Activated T-cell treated with anti-CD3 and anti-CD28 coated beads, Interleukin-2, amount 50 U/mL, for 48 hours (primary cell): ENCODE measurements at regions not wholly inside any gene's neighbourhood (a gene's known extent, or its start where the extent isn't known, plus 50 kb on each side); places are given as distances from the start of the nearest gene placed in this dataset.
"Not testable (repeated sequence)": the region's sequence is repeated elsewhere in the genome, so short reads cannot be mapped to it uniquely, and the experiment has no call there.

ENCODE experiments used
- DNase-seq, 2 experiments: peaks; one replicate each; pipeline ENCODE4 v3.0.0-alpha.2; 2020

DNA sequence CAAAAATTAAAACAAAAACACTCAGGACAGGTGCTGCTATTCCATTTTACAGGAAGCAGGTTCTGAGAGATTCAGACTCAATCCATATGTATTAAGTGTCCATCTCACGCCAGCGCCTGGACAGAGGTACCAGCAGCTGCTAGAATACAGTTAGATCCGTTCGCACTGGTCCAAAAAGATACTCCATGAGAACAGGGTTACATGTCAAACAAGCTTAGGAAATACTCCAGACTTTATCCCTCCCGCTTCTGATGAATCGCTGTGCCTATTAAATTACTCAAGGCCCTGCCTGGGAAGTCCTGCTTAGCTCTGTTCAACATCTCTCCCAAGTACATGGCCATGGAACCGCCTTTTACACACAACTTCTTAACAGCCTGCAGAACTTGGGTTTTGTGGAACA lies 50.2 kb upstream of the SLC35C1 start:
- no peak for DNase-seq

DNA sequence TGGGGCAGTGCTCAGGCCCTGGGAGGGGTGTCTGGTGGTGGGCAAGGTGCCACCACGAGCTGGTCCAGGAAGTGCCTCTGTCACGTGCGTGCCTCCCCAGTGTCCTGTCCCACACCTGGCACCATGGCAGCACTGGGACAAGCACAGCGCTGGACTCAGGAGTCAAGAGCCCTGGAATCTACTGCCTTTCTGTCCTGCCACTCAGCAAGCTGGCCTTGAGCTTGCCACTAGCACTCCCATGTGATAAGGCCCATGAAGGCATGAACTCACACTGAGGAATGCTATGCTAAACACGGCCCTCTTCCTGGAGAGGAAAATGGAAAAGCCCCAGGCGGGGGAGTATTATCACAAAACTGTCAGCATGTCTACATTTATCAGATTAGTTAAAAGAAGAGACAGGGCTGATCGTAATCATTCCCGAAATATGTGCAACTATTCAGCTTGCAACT lies 50.7 kb upstream of the SLC35C1 start:
- DNase-seq, result no peak

DNA sequence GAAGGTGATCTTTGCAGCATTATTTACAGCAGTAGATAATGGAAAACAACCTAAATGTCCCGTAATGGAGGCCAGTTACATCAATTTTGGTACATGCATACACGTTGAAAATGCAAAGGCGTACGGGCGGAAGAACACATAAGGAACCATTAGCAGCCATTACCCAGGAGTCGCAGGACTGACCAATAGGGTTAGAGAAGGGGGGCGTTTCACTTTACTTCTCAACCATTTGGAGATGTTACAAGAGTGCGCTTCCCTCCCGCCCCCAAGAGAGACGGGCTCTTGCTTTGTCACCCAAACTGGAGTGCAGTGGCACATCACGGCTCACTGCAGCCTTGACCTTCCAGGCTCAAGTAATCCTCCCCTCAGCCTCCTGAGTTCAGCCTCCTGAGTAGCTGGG lies 52.8 kb upstream of the SLC35C1 start:
- DNase-seq, result no peak

DNA sequence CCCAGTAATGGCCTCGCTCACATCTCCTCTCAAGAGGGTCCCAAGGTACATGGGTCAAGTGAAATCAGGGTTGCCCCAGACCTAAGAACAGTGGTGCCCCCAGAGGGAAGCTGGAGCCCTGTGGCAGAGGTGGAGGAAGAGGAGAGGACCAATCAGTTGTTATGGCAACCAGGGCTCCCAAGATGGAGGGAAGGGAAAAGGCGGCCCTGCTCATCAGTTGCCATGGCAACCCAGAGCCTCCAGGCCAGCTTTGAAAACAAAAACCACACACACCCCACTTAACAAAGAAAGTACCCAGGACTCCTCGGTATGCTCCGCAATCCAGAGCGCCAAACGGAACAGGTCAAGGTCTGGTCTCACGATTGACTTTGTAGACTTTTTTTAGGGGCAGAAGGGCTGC lies 53.5 kb upstream of the SLC35C1 start:
- DNase-seq, result no peak

DNA sequence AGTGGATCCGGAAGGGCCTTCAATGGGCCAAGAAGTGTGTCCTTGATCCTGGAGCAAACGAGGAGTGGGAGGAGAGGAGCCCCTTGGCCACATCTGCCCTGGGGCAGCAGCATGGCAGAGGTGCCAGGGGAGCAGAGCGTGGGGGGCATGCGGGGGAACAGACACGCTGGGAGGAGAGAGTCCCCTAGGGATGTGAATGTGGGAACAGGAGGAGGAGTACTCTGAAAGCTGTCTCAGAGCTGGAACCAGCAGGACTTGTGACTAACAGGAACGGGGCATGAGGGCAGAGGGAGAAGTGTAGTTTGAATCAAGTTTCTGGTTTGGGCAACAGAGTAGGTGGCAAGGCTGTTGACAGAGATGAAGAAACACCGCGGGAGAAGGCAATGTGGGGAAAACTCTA lies 54.5 kb upstream of the SLC35C1 start:
- DNase-seq, result no peak

DNA sequence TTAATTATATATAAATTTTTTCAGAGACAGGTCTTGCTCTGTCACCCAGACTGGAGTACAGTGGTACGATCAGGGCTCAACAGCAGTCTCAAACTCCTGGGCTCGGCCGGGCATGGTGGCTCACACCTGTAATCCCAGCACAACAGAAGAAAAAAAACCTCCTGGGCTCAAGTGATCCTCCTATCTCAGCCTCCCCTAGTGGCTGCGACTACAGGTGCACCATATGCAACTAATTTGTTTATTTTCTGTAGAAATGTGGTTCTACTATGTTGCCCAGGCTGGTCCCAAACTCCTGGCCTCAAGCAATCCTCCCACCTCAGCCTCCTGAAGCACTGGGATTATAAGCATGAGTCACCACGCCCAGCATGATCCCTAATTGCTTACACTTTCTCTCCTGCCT lies 56.1 kb upstream of the SLC35C1 start:
- DNase-seq, result no peak

DNA sequence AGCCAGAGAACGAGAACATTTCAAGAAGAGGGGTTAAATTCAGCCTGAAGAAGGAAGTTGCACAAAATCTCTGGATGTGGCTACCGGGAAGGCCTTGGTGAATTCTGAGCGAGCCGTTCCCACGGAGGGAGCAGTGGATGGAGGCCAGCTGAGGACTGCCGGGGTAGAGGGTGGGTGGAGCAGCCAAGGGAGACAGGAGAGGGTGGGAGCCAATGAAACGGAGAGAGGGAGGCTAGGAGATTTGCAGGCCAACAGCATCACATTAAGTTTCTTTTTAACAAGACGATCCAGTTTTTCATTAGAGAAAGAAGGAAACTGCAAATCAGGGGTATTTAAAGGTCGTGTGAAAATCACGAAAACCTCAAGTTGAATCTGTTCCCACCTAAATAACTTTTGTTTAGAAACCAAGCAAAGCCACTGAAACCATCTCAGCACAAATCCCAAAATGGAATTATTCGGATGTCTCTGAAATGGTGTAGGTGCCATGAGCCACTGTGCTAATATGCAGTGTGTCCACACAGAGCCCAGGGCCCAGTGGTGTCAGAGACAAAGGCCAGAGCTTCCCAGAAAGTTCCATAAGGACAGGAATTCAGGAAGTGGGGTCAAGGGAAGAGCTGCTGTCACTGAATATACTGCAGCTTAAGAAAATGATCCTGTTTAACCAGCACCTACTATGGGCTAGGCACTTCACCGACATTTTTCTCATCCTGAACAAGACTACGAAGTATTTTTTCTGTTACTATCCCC lies 59.7 kb upstream of the SLC35C1 start:
- no peak for DNase-seq

DNA sequence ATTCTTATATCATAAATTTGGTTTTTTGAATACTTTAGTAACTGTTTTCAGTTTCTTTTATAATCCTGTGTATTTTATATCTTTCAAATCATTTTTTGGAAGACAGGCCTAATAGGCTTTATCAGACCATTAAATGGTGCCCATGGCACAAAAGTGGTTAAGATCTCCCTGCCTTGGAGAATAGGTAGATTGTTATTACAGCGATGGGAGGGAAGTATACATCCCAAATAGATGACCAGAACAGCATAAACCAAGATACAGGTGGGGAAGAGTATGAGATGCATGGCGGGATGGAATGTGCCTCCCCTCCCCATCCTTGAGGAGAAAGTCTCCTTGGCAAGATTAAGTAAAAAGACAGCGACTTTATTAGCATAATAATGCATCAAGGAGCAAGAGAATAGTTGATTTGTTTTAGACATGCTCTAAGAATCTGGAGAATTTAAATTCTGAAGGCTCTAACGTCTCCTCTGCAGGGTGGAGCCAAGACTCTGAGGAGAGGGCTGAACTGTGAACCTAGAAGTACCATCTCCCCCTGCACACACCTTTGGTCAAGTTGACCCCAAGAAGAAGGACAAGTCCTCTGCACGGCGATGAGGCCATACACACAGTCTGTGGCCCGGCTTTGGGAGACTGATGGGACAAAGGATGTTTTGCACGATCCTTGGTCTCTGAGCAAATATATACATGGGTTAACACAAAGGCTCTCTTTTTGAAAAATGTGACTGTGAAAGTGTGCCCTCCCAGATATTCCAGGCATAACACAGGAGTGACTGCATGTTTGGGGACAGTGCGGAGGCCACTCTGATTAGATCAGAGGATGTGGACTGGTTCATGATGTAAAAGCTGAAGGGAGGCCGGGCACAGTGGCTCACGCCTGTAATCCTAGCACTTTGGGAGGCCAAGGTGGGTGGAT lies 61.1 kb upstream of the SLC35C1 start:
- no peak for DNase-seq

DNA sequence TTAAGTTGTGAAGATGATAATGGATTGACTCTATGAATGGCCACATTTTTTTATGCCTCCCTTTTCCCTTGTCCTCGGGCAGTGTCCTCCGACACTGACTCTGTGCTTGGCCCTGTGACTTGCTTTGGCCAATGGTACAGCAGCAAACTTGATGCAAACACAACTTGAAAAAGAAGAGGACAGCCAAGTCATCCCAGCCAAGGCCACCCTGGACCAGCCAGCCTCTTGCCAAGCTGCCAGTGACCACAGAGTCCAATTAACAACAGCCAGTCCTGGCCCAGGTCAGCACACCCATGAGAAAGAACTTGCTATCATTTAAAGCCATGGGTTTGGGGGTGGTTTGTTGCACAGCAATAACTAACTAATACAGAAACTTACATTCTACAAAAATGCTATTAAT lies 63.4 kb upstream of the SLC35C1 start:
- DNase-seq, result no peak

DNA sequence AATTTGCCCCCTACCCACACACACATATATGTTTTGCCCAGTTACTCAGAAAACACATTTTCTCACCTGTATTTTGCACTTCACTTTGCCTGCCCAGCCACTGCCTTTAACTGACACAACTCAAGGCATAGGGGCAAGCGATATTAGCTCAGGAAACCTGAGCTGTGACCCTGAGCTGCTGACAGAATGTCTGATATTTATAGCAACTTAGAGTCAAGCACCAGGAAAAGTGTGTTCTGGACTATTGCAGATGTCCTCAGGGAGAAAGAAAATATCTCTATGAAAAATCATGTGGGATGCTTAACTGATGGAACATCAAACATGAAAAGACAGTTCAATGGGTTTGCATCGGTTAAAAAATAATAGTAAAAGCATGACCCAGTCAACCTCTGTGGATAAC lies 63.9 kb upstream of the SLC35C1 start:
- no peak for DNase-seq

DNA sequence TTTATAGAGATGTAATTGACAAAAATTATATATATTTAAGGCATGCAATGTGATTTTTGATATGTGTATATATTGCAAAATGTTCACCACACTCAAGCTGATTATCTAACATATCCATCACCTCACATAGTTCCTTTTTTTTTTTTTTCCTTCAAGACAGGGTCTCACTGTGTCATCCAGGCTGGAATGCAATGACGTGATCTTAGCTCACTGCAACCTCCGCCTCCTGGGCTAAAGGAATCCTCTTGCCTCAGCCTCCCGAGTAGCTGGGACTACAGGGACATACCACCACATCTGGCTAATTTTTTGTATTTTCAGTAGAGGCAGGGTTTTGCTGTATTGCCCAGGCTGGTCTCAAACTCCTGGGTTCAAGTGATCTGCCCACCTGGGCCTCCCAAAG lies 65.1 kb upstream of the SLC35C1 start:
- no peak for DNase-seq

DNA sequence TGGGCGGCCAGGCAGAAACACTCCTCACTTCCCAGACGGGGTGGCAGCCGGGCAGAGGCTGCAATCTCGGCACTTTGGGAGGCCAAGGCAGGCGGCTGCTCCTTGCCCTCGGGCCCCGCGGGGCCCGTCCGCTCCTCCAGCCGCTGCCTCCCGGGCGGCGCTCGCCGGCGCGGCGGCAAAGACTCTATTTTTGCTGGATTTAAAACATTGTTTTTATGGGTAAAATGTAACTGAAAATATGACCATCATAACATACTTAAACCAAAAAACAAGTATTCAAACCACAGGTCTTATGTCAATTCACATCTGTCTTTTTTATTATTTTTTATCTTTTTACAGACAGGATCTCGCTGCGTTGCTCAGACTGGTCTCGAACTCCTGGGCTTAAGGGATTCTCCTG lies 65.9 kb upstream of the SLC35C1 start:
- DNase-seq, result not testable (repeated sequence)

DNA sequence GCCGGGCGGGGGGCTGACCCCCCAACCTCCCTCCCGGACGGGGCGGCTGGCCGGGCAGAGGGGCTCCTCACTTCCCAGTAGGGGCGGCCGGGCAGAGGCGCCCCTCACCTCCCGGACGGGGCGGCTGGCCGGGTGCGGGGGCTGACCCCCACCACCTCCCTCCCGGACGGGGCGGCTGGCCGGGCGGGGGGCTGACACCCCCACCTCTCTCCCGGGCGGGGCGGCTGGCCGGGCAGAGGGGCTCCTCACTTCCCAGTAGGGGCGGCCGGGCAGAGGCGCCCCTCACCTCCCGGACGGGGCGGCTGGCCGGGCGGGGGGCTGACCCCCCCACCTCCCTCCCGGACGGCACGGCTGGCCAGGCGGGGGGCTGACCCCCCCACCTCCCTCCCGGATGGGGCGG lies 66.8 kb upstream of the SLC35C1 start:
- not testable (repeated sequence) for DNase-seq

DNA sequence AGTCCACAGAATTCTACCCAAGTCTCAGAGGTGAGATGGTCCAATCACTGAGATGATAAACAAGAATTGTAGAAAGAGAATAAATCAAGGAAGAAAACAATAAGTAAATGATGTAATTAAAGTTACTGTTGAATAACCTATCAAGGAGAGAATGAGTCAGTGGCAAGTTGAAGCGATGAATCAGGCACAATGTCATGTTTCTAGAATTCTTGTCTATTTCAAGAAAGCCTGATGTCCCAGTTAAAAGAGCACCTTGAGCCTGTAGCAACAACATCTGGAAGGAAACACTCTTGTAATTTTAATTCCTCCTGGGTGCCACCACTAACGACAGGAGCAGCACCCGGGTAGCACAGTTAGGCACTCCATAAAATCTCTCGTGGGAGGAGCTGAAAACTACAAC lies 67.9 kb upstream of the SLC35C1 start:
- no peak for DNase-seq

DNA sequence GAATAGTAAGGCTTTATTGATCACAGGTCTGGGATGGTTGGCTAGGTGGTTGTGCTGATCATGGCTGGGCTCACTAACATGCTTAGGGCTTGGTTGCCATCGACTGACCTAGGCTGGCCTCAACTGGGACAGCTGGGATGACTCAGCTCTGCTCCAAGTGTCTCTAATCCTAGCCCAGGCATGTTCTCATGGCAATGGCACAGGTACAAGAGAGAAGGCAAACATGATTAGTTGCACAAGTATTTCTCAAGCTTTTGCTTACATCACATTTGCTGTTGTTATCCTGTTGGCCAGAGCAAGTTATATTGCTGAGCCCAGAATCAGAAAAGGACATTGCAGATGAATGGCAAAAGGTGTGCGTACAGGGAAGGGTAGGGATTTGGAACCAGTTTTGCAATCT lies 68.5 kb upstream of the SLC35C1 start:
- DNase-seq, result no peak

DNA sequence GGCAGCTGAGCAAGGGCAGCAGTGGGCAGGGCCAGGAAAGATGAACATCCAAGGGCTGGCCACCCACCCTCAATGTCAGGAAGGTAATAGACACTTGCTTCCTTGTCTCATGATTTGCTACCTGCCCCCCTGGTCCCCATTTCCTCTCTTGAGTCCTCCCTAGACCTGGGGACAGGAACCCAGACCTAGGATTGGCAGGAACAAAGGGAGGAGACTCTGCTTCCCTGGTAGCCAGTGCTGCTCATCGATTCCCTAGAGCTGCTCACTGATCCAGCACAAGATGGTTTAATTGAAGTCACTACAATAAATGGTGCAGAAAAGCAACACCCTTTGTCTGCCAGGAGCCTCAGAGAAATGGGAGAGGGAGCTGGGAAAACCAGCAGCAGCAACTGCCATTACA lies 67.8 kb upstream of the CHST1 start:
- no peak for DNase-seq

DNA sequence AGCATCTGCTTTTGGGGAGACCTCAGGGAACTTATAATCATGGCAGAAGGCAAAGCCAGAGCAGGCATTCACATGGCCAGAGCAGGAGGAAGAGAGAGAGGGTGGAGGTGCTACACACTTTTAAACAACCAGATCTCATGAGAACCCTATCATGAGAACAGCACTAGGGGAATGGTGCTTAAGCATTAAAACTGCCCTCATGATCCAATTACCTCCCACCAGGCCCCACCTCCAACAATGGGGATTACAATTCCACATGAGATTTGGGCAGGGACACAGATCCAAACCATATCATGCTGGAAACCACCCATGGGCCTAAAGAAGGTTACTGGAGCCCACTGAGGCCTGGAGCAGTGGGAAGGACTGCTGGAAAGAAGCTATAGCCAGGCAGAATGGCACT lies 66.9 kb upstream of the CHST1 start:
- no peak for DNase-seq

DNA sequence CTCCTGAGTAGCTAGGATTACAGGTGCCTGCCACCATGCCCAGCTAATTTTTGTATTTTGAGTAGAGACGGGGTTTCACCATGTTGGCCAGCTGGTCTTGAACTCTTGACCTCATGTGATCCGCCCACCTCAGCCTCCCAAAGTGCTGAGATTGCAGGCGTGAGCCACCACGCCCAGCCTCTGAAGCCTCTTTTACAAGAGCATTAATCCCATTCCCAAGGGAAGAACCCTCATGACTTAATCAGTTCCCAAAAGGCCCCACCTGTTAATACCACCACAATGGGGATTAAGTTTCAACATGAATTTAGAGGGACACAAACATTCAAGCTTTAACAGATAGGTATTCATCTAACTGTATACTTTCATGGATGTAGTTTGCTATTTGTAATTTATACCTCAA lies 65.7 kb upstream of the CHST1 start:
- not testable (repeated sequence) for DNase-seq

DNA sequence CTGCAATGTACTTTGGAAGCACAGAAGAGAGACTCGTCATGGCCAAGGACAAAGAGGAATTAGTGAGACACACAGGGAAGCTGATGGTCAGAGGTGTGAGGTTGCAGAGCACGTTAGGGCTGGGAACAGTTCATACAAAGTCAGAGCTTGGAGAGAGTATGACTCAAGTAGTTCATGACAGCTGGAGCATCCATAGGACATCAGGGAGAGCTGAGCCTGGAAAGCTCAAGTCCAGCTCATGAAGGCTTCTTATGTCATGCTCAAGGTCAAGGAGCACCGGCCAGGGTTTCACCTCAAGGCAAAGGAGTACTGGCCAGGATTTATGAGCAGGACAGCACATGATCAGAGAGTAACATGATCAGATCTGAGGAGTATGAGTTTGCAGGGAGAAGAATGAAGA lies 64.6 kb upstream of the CHST1 start:
- no peak for DNase-seq

DNA sequence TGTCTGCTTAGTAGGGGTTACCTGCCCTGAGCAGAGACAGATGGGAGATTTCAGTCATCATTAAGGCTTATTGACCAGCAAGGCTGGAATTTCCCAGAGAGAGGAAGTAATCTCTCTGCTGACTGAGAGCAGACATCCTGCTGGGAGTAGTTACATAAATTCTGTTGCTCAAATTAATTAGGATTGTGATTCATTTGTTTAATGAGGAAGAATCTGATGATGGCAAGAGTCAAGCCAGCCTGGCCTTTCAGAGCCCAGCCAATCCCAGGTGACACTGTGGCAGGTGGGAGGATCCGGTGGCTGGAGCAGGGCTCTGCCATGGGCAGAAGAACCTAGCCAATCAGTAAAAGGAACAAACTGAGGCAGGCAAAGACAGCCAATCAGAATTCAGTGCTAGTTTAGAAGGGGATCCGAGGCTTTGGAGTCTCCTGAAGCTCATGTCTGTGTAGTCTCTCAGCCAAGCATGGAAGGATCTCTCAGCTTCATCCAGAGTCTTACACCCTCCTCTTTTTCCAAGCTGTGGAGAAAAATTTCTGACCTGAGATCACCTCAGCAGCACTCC lies 61.2 kb upstream of the CHST1 start:
- no peak for DNase-seq

DNA sequence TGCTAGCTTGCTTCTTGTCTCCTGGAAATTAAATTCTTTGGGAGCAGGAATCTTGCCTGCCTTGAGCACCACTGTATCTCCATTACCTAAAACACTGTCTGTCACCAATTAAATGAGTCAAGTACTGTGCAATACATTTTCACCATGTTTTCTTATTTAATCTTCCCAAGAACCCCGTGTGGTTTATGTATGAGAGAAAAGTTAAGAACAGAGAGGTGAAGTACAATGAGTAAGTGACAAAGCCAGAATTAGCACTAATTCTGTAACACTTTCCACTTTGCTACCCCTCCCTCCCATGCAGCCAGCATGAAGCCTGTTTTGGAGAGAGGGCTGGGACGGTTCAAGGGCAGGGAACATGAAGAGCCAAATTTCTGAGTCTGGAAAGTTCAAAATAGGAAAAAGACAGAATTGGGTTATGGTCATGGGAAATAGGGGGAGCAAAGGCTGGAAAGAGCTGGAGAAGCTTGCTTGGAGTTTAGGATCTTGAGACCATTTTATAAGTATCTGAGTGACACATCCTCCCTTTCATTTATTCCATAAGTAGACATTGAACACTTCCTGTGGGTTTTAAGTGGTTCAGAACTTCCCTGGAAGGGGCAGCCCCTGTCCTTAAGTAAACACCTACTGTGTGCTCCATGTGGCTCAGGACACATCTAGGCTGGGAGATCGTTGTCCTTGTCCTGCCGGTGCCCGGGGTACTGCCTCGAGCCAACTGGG lies 60.5 kb upstream of the CHST1 start:
- peak; percentile 25 to 29 for DNase-seq

DNA sequence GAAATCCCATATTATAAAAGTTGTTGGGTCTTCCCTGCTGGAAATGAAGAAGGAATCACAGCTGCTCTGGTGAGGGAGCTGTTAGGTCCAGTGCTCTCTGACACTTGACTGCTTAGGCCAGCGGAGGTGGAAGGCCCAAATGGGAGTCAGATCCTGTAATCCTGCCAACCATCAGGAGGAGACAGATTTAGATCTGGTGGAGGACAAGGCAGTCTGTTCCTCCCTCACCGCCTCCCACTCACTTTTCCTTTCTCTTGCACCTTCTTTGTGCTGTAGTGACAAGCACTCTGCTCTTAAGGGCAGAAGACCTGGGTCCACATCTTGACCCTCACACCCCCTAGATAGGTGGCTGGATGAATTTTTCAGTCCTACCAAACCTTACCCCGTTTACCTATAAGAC lies 59.7 kb upstream of the CHST1 start:
- no peak for DNase-seq

DNA sequence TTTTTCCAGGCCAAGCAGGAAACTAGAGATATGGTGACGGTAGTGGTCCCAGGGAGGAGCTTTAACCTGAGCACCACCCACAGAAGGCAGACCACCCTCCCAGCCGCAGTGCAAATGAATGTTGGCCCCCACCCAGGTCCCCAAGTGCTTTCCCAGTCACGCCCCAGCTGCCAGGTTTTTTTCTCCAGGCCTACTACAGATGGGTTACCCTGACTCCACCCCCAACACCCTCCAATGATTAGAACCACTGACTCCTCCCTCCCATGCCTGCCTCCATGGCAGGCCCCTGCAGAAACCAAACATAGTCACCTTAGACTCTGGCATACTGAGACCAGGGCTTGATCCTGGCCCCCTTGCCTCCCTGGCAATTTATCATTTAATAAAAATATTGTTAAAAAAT lies 58.7 kb upstream of the CHST1 start:
- no peak for DNase-seq
